Immature natural killer cell (primary cell): ENCODE measurements at regions not wholly inside any gene's neighbourhood (a gene's known extent, or its start where the extent isn't known, plus 50 kb on each side); places are given as distances from the start of the nearest gene placed in this dataset.
"Not testable (repeated sequence)": the region's sequence is repeated elsewhere in the genome, so short reads cannot be mapped to it uniquely, and the experiment has no call there.

ENCODE experiments used
- DNase-seq, 3 donors: peaks; one replicate each; pipeline ENCODE4 v3.0.0; 2022; ENCODE audit warnings: mixed read lengths in 1 of 3
- H3K27ac Mint-ChIP-seq, 6 donors: one replicate each; pipeline ENCODE4 v1.8.0; 2020; ENCODE audit warnings: mixed read lengths in 6 of 6, mild to moderate bottlenecking in 5 of 6, inconsistent platforms in 4 of 6, moderate library complexity in 3 of 6
- H3K27me3 Mint-ChIP-seq, 3 donors: one replicate each; pipeline ENCODE4 v1.8.0; 2020 to 2021; ENCODE audit warnings: low read depth in 3 of 3, mild to moderate bottlenecking in 3 of 3, mixed read lengths in 3 of 3, moderate library complexity in 3 of 3, inconsistent platforms in 1 of 3
- H3K36me3 Mint-ChIP-seq, 3 donors: one replicate each; pipeline ENCODE4 v1.8.0; 2020; ENCODE audit warnings: mixed read lengths in 3 of 3, inconsistent platforms in 2 of 3, mild to moderate bottlenecking in 2 of 3
- H3K4me1 Mint-ChIP-seq, 2 donors: one replicate each; pipeline ENCODE4 v1.8.0; 2020; ENCODE audit warnings: inconsistent platforms in 2 of 2, mild to moderate bottlenecking in 2 of 2, mixed read lengths in 2 of 2, moderate library complexity in 1 of 2
- H3K4me3 Mint-ChIP-seq, 5 donors: one replicate each; pipeline ENCODE4 v1.8.0; 2020; ENCODE audit warnings: mild to moderate bottlenecking in 5 of 5, mixed read lengths in 5 of 5, inconsistent platforms in 3 of 5, moderate library complexity in 3 of 5
- H3K9me3 Mint-ChIP-seq, 6 donors: one replicate each; pipeline ENCODE4 v1.8.0; 2020; ENCODE audit warnings: mild to moderate bottlenecking in 6 of 6, mixed read lengths in 6 of 6, inconsistent platforms in 4 of 6, moderate library complexity in 3 of 6

GRCh38 chr7:20466543-20467021 lies 135.9 kb downstream of the ITGB8 start:
- H3K4me1 Mint-ChIP-seq, result no peaks in the 10 kb centered on the region
- H3K36me3 Mint-ChIP-seq, result peaks cover 0 to 3% (median 0%) of the 10 kb centered on the region in 3 donors

GRCh38 chr7:20470082-20470481 lies 139.4 kb downstream of the ITGB8 start:
- H3K27me3 Mint-ChIP-seq, result peaks cover 0 to 6% (median 0%) of the 10 kb centered on the region in 3 donors
- H3K9me3 Mint-ChIP-seq, result peaks cover 0 to 15% (median 3%) of the 10 kb centered on the region in 6 donors
- H3K27ac Mint-ChIP-seq, result no peak overlapping the region
- no peak for DNase-seq
- no peaks in the 10 kb centered on the region for H3K4me1 Mint-ChIP-seq
- H3K4me3 Mint-ChIP-seq, result no peak overlapping the region
- peaks cover 0 to under 1% (median 0%) of the 10 kb centered on the region in 3 donors for H3K36me3 Mint-ChIP-seq

More at GRCh38 chr7:20466543-20467021, 135.9 kb downstream of the ITGB8 start:
- H3K9me3 Mint-ChIP-seq, result peaks cover 0 to 10% (median 3%) of the 10 kb centered on the region in 6 donors
- no peak overlapping the region for H3K4me3 Mint-ChIP-seq
- H3K27ac Mint-ChIP-seq, result no peak overlapping the region
- H3K27me3 Mint-ChIP-seq, result peaks cover 0 to under 1% (median 0%) of the 10 kb centered on the region in 3 donors
- DNase-seq, result no peak

DNA sequence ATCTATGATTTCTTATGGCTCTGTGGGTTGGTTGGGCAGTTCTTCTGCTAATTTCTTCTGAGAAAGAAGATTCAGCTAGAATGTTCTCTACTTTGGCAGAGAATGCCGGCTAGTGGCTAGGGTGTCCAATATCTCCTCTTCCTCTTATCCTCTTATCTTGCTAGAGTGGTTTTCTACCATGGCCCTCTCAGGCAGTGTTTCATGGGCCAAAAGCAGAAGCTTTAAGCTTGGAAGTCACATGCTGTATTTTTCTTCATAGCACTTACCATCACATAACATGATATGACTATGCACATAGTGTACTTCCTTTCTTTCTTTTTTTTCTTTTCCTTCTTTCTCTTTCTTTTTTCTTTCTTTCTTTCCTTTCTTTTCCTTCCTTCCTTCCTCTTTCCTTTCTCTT lies 140.0 kb downstream of the ITGB8 start:
- no peak for DNase-seq
- peaks cover 0 to 6% (median 0%) of the 10 kb centered on the region in 3 donors for H3K27me3 Mint-ChIP-seq
- no peak overlapping the region for H3K27ac Mint-ChIP-seq
- peaks cover 0 to 15% (median 3%) of the 10 kb centered on the region in 6 donors for H3K9me3 Mint-ChIP-seq
- H3K36me3 Mint-ChIP-seq, result no peaks in the 10 kb centered on the region
- no peak overlapping the region for H3K4me3 Mint-ChIP-seq
- no peaks in the 10 kb centered on the region for H3K4me1 Mint-ChIP-seq

- Mint-ChIP-seq H3K27ac (no peak overlapping the region), H3K4me1 (no peaks in the 10 kb centered on the region), H3K36me3 (no peaks in the 10 kb centered on the region), H3K9me3 (peaks cover 0 to 15% (median 4%) of the 10 kb centered on the region in 6 donors), H3K27me3 (peaks cover 0 to 6% (median 0%) of the 10 kb centered on the region in 3 donors), H3K4me3 (no peak overlapping the region)
- no peak for DNase-seq
Observed at GRCh38 chr7:20474249-20474648, 141.2 kb upstream of the ABCB5 start.

DNA sequence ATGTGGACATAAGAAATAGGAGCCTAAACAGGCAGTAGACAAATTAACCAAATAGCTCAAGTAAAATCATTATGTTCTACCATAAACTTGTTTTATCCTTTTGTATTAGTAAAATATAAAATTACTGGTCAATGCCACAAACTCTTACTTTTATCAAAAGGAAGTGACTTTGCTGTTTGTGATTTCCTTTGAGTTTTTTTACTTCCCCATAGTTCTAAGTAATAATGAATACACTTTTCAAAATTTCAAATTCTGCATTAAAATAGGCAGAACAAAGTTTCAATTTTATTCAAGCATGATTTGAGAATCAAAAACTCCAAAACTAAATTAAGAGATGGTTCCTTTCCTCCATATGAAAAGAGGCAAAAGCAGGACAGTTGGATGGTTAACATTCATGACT lies 139.7 kb upstream of the ABCB5 start:
- Mint-ChIP-seq H3K4me3 (no peak overlapping the region), H3K36me3 (no peaks in the 10 kb centered on the region), H3K9me3 (peaks cover 0 to 14% (median 3%) of the 10 kb centered on the region in 6 donors), H3K27me3 (peaks cover 0 to 6% (median 0%) of the 10 kb centered on the region in 3 donors), H3K27ac (no peak overlapping the region), H3K4me1 (no peaks in the 10 kb centered on the region)
- DNase-seq, result no peak

- H3K4me1 Mint-ChIP-seq, result no peaks in the 10 kb centered on the region
- peaks cover 0 to 5% (median 4%) of the 10 kb centered on the region in 6 donors for H3K9me3 Mint-ChIP-seq
- H3K27me3 Mint-ChIP-seq, result peaks cover 0 to 4% (median 0%) of the 10 kb centered on the region in 3 donors
- no peak for DNase-seq
- no peaks in the 10 kb centered on the region for H3K36me3 Mint-ChIP-seq
- H3K4me3 Mint-ChIP-seq, result no peak overlapping the region
- no peak overlapping the region for H3K27ac Mint-ChIP-seq
Observed at GRCh38 chr7:20477067-20477466, 138.4 kb upstream of the ABCB5 start.

- DNase-seq, result no peak
- Mint-ChIP-seq H3K27me3 (peaks cover 0 to 2% (median 0%) of the 10 kb centered on the region in 3 donors), H3K9me3 (peaks cover 0 to 9% (median 3%) of the 10 kb centered on the region in 6 donors), H3K4me3 (no peak overlapping the region), H3K4me1 (no peaks in the 10 kb centered on the region), H3K36me3 (no peaks in the 10 kb centered on the region), H3K27ac (no peak overlapping the region)
Observed at GRCh38 chr7:20479706-20480105, 135.8 kb upstream of the ABCB5 start.

DNA sequence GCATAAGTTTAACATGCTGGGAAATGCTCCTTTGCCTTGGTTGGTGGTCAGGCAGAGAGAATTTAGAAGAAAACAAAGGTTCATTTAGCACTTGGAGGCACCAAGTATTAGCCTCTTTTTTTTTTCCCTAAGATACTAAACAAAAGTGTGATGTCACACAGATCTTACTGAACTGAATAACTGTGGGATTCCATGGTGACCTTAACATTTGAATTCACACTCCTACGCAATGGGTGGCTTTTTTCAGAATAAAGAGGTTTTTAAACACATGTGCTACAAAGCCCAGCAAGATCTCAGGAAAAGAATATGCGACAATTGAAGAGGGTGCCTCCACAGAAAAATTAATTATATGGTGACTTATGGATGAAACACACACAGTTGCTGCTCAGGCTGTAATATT lies 133.4 kb upstream of the ABCB5 start:
- Mint-ChIP-seq H3K4me3 (no peak overlapping the region), H3K36me3 (no peaks in the 10 kb centered on the region), H3K4me1 (no peaks in the 10 kb centered on the region), H3K27me3 (peaks cover 0 to 2% (median 0%) of the 10 kb centered on the region in 3 donors), H3K27ac (no peak overlapping the region), H3K9me3 (peaks cover 0 to 9% (median 5%) of the 10 kb centered on the region in 6 donors)
- no peak for DNase-seq

DNA sequence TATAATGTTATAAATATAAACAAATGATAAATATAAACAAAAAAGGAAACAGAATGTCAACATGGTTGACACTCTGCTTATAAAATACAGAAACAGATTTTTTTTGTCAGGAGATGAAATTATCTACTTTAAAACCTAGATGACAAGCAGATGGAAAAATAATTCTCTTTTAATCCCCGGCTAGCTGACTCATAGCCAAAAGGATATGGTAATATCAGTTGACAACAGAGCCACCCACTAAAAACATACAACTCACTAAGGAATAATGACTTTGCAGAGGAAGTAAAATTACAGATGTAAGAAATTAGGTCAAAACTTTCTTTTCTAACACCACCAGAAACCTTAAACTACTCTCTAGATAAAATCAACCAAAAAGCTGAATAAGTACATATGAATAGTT lies 131.1 kb upstream of the ABCB5 start:
- H3K4me1 Mint-ChIP-seq, result no peaks in the 10 kb centered on the region
- peaks cover 6 to 26% (median 18%) of the 10 kb centered on the region in 6 donors for H3K9me3 Mint-ChIP-seq
- DNase-seq, result no peak
- no peaks in the 10 kb centered on the region for H3K36me3 Mint-ChIP-seq
- H3K27ac Mint-ChIP-seq, result no peak overlapping the region
- H3K27me3 Mint-ChIP-seq, result peaks cover 0 to 2% (median 0%) of the 10 kb centered on the region in 3 donors
- no peak overlapping the region for H3K4me3 Mint-ChIP-seq

- Mint-ChIP-seq H3K4me3 (no peak overlapping the region), H3K27me3 (no peaks in the 10 kb centered on the region), H3K9me3 (peaks cover 13 to 42% (median 18%) of the 10 kb centered on the region in 6 donors), H3K4me1 (no peaks in the 10 kb centered on the region), H3K36me3 (no peaks in the 10 kb centered on the region), H3K27ac (no peak overlapping the region)
- DNase-seq, result no peak
Observed at GRCh38 chr7:20488850-20489249, 126.6 kb upstream of the ABCB5 start.

- Mint-ChIP-seq H3K9me3 (peaks cover 11 to 43% (median 17%) of the 10 kb centered on the region in 6 donors), H3K27me3 (no peaks in the 10 kb centered on the region), H3K4me3 (no peak overlapping the region), H3K27ac (no peak overlapping the region), H3K36me3 (no peaks in the 10 kb centered on the region), H3K4me1 (no peaks in the 10 kb centered on the region)
- no peak for DNase-seq
Observed at GRCh38 chr7:20491284-20491683, 124.2 kb upstream of the ABCB5 start.

- Mint-ChIP-seq H3K27ac (no peak overlapping the region), H3K36me3 (no peaks in the 10 kb centered on the region), H3K27me3 (no peaks in the 10 kb centered on the region)
Observed at GRCh38 chr7:20494566-20494965, 120.9 kb upstream of the ABCB5 start.

GRCh38 chr7:20501473-20501872 lies 114.0 kb upstream of the ABCB5 start:
- not testable (repeated sequence) for H3K36me3 Mint-ChIP-seq, DNase-seq, H3K27ac Mint-ChIP-seq, H3K27me3 Mint-ChIP-seq, H3K4me1 Mint-ChIP-seq, H3K4me3 Mint-ChIP-seq
- peaks cover 20 to 36% (median 30%) of the 10 kb centered on the region in 6 donors for H3K9me3 Mint-ChIP-seq

More at GRCh38 chr7:20494566-20494965, 120.9 kb upstream of the ABCB5 start:
- Mint-ChIP-seq H3K4me1 (no peaks in the 10 kb centered on the region), H3K9me3 (peaks cover 17 to 42% (median 23%) of the 10 kb centered on the region in 6 donors), H3K4me3 (no peak overlapping the region)
- DNase-seq, result no peak

DNA sequence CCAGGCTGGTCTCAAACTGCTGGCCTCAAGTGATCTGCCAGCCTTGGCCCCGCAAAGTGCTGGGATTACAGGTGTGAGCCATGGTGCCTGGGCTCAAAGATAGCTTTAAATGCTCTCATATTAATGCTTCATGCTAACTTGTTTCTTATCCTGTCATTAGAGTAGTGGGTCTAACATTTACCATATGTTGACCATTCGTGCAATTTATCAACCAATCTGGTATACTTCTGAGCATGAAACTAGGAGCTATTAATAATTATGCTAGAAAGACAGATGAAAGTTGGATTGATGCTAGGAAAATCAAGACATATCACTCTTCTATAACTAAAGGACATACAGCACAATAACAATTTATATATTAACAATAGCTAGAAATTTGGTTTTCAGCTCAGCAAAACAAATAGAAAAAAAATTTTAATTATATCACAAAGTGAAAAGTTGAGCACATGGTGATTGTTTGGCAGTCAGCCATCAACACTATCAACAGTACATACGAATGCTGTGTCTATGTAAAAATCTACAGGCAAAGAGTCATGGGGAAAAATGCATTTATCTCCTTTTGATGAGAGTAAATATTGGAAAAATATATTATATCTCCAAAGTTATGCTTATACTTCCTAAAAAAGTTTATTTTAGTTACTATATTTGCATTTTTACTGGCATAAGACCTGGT lies 112.1 kb upstream of the ABCB5 start:
- Mint-ChIP-seq H3K4me1 (no peaks in the 10 kb centered on the region), H3K9me3 (peaks cover 13 to 24% (median 17%) of the 10 kb centered on the region in 6 donors), H3K27ac (no peak overlapping the region), H3K4me3 (no peak overlapping the region), H3K27me3 (no peaks in the 10 kb centered on the region), H3K36me3 (no peaks in the 10 kb centered on the region)
- DNase-seq, result no peak
